T-cell (primary cell): ENCODE measurements at regions not wholly inside any gene's neighbourhood (a gene's known extent, or its start where the extent isn't known, plus 50 kb on each side); places are given as distances from the start of the nearest gene placed in this dataset.

Experiments
- ATAC-seq, 4 experiments: fragments of 200-7000 bp in 3 of 4; fragments of 150-1000 bp in 1 of 4; cut with Tn5 transposase; replicated peaks in 1 of 4; 1 replicate in 3 of 4; 2 replicates in 1 of 4; pipeline ENCODE4 v1.10.0; 2021; ENCODE audit warnings: moderate library complexity in 3 of 4, mild to moderate bottlenecking in 2 of 4, moderate number of reproducible peaks in 1 of 4
- CTCF ChIA-PET, 2 donors: fragments of 300-600 bp; sonication (Branson Sonifier 250); formaldehyde crosslinking; loops; one replicate each; lab custom pipeline; 2022; ENCODE audit warnings: antibody characterized with exemption in 2 of 2; lab: Charles Lee
- POLR2A ChIA-PET, 2 donors: fragments of 300-600 bp; sonication (Branson Sonifier 250); formaldehyde crosslinking; loops; one replicate each; lab custom pipeline; 2022; ENCODE audit warnings: antibody characterized with exemption in 2 of 2; lab: Charles Lee
- DNase-seq, 35 experiments: peaks; one replicate each; pipeline versions ENCODE4 v3.0.0 to v3.0.0-alpha.2; 2013 to 2023
- H3K27ac ChIP-seq: one replicate; pipeline ENCODE4 v1.5.1; 2013; ENCODE audit warnings: low read length
- H3K27me3 ChIP-seq, 2 experiments: replicated peaks in 1 of 2; 1 replicate in 1 of 2; 2 replicates in 1 of 2; pipeline versions ENCODE4 v1.6.1 to v1.7.0; 2013; ENCODE audit warnings: low read length in 1 of 2, mixed read lengths in 1 of 2; ENCODE audit not compliant: control insufficient read depth in 2 of 2, insufficient read depth in 2 of 2; ENCODE audit errors: extremely low read depth in 1 of 2
- H3K36me3 ChIP-seq, 2 donors: 1 replicate in 1 of 2; 2 replicates in 1 of 2; pipeline versions ENCODE4 v1.6.1 to v1.7.0; 2013; ENCODE audit warnings: low read length in 1 of 2; ENCODE audit not compliant: control insufficient read depth in 2 of 2, insufficient read depth in 1 of 2; ENCODE audit errors: extremely low read depth in 1 of 2
- H3K4me1 ChIP-seq, 2 experiments: 1 replicate in 1 of 2; 2 replicates in 1 of 2; pipeline versions ENCODE4 v1.6.1 to v1.7.0; 2013; ENCODE audit warnings: low read length in 2 of 2, mixed read lengths in 1 of 2; ENCODE audit not compliant: insufficient read depth in 2 of 2, control insufficient read depth in 1 of 2; ENCODE audit errors: extremely low read depth in 1 of 2
- H3K4me3 ChIP-seq, 2 donors: 1 replicate in 1 of 2; 2 replicates in 1 of 2; pipeline versions ENCODE4 v1.5.1 to v1.7.0; 2013; ENCODE audit warnings: mild to moderate bottlenecking in 2 of 2, low read length in 1 of 2, moderate library complexity in 1 of 2; ENCODE audit not compliant: control insufficient read depth in 1 of 2; ENCODE audit errors: extremely low read depth in 1 of 2
- H3K9me3 ChIP-seq: 2 replicates; pipeline ENCODE4 v1.7.0; 2013
- H3K27ac Mint-ChIP-seq, 2 donors: one replicate each; pipeline ENCODE4 v1.8.0; 2020 to 2021; ENCODE audit warnings: mild to moderate bottlenecking in 2 of 2, mixed read lengths in 2 of 2
- H3K27me3 Mint-ChIP-seq, 2 donors: one replicate each; pipeline ENCODE4 v1.8.0; 2021 to 2022; ENCODE audit warnings: mixed read lengths in 2 of 2
- H3K36me3 Mint-ChIP-seq: one replicate; pipeline ENCODE4 v1.8.0; 2021; ENCODE audit warnings: mixed read lengths
- H3K4me1 Mint-ChIP-seq, 3 donors: one replicate each; pipeline ENCODE4 v1.8.0; 2020 to 2022; ENCODE audit warnings: mixed read lengths in 3 of 3, mild to moderate bottlenecking in 1 of 3
- H3K4me3 Mint-ChIP-seq, 3 donors: one replicate each; pipeline ENCODE4 v1.8.0; 2020 to 2022; ENCODE audit warnings: mild to moderate bottlenecking in 3 of 3, mixed read lengths in 3 of 3, moderate library complexity in 3 of 3
- H3K9me3 Mint-ChIP-seq, 3 donors: one replicate each; pipeline ENCODE4 v1.8.0; 2020 to 2022; ENCODE audit warnings: mixed read lengths in 3 of 3
- WGBS: methylation state at CpG from one replicate; pipeline ENCODE4 v1.1.5; 2013; ENCODE audit warnings: missing lambda C conversion rate; ENCODE audit not compliant: insufficient coverage; 5-methylcytosine and 5-hydroxymethylcytosine counted together

- ATAC-seq (no peak), DNase-seq (no peak)
- Histone ChIP-seq H3K36me3 (no peaks in the 10 kb centered on the region), H3K4me1 (no peaks in the 10 kb centered on the region), H3K27ac (no peak overlapping the region), H3K27me3 (no peaks in the 10 kb centered on the region), H3K4me3 (no peak overlapping the region), H3K9me3 (no peaks in the 10 kb centered on the region)
- Mint-ChIP-seq H3K4me3 (no peak overlapping the region), H3K36me3 (no peaks in the 10 kb centered on the region), H3K27me3 (no peaks in the 10 kb centered on the region), H3K27ac (no peak overlapping the region), H3K4me1 (no peaks in the 10 kb centered on the region), H3K9me3 (peaks cover 0 to 5% (median 4%) of the 10 kb centered on the region in 3 donors)
- ChIA-PET POLR2A (no interaction called here), CTCF (no interaction called here)
- no CpG with 5 or more reads among the region's 1 CpG for WGBS
These were observed 905.3 kb upstream of the ALCAM start for GRCh38 chr3:104461431-104461830.

GRCh38 chr3:104472221-104472620 lies 894.5 kb upstream of the ALCAM start:
- Mint-ChIP-seq H3K36me3 (no peaks in the 10 kb centered on the region), H3K4me1 (no peaks in the 10 kb centered on the region), H3K27ac (no peak overlapping the region), H3K4me3 (no peak overlapping the region), H3K27me3 (no peaks in the 10 kb centered on the region), H3K9me3 (peaks cover 5 to 18% (median 8%) of the 10 kb centered on the region in 3 donors)
- H3K9me3 ChIP-seq: no peaks in the 10 kb centered on the region
- no peaks in the 10 kb centered on the region for H3K27me3 ChIP-seq
- no peaks in the 10 kb centered on the region for H3K36me3 ChIP-seq
- no peak for DNase-seq
- H3K4me3 ChIP-seq: no peak overlapping the region
- no peaks in the 10 kb centered on the region for H3K4me1 ChIP-seq
- POLR2A ChIA-PET: no interaction called here
- WGBS: 80% methylated on average over 1 of the region's 3 CpGs
- CTCF ChIA-PET: no interaction called here
- ATAC-seq: no peak
- no peak overlapping the region for H3K27ac ChIP-seq

- no peak for ATAC-seq
- CTCF ChIA-PET: no interaction called here
These were observed 892.7 kb upstream of the ALCAM start for GRCh38 chr3:104474011-104474410.

GRCh38 chr3:104503022-104503421 lies 863.7 kb upstream of the ALCAM start:
- no peaks in the 10 kb centered on the region for H3K4me1 ChIP-seq
- ATAC-seq (no peak), DNase-seq (no peak)
- no peaks in the 10 kb centered on the region for H3K36me3 ChIP-seq
- H3K27me3 ChIP-seq: no peaks in the 10 kb centered on the region
- H3K27ac Mint-ChIP-seq: no peak overlapping the region
- H3K9me3 Mint-ChIP-seq: no peaks in the 10 kb centered on the region
- no peak overlapping the region for H3K4me3 ChIP-seq
- no peaks in the 10 kb centered on the region for H3K9me3 ChIP-seq
- no peaks in the 10 kb centered on the region for H3K36me3 Mint-ChIP-seq
- H3K4me3 Mint-ChIP-seq: no peak overlapping the region
- 94% methylated on average over 22 of the region's 24 CpGs for WGBS
- H3K27me3 Mint-ChIP-seq: no peaks in the 10 kb centered on the region
- no peaks in the 10 kb centered on the region for H3K4me1 Mint-ChIP-seq
- ChIA-PET CTCF (no interaction called here), POLR2A (no interaction called here)
- no peak overlapping the region for H3K27ac ChIP-seq

More at GRCh38 chr3:104474011-104474410, 892.7 kb upstream of the ALCAM start:
- no CpG with 5 or more reads among the region's 1 CpG for WGBS
- Histone ChIP-seq H3K27me3 (no peaks in the 10 kb centered on the region), H3K4me1 (no peaks in the 10 kb centered on the region), H3K9me3 (no peaks in the 10 kb centered on the region), H3K4me3 (no peak overlapping the region), H3K36me3 (no peaks in the 10 kb centered on the region), H3K27ac (no peak overlapping the region)
- Mint-ChIP-seq H3K27ac (no peak overlapping the region), H3K36me3 (no peaks in the 10 kb centered on the region), H3K9me3 (peaks cover 0 to 18% (median 8%) of the 10 kb centered on the region in 3 donors), H3K4me1 (no peaks in the 10 kb centered on the region), H3K4me3 (no peak overlapping the region), H3K27me3 (no peaks in the 10 kb centered on the region)
- no peak for DNase-seq
- POLR2A ChIA-PET: interaction anchor here in 1 of 2 donors (0.6 kb wide), 1 partner anchor 1605 kb away, joined by 10 read pairs; no protein-coding TSS in a partner anchor

- Mint-ChIP-seq H3K36me3 (no peaks in the 10 kb centered on the region), H3K4me1 (no peaks in the 10 kb centered on the region), H3K4me3 (no peak overlapping the region), H3K9me3 (no peaks in the 10 kb centered on the region), H3K27me3 (no peaks in the 10 kb centered on the region), H3K27ac (no peak overlapping the region)
- H3K27me3 ChIP-seq: no peaks in the 10 kb centered on the region
- no peaks in the 10 kb centered on the region for H3K9me3 ChIP-seq
- no peaks in the 10 kb centered on the region for H3K4me1 ChIP-seq
- DNase-seq (no peak), ATAC-seq (no peak)
- ChIA-PET CTCF (no interaction called here), POLR2A (no interaction called here)
- H3K27ac ChIP-seq: no peak overlapping the region
- WGBS: no CpG with 5 or more reads among the region's 3 CpGs
- no peaks in the 10 kb centered on the region for H3K36me3 ChIP-seq
- H3K4me3 ChIP-seq: no peak overlapping the region
These were observed 856.4 kb upstream of the ALCAM start for GRCh38 chr3:104510131-104510849.

GRCh38 chr3:104514371-104514770 lies 852.3 kb upstream of the ALCAM start:
- ChIA-PET CTCF (no interaction called here), POLR2A (no interaction called here)
- Histone ChIP-seq H3K27ac (no peak overlapping the region), H3K27me3 (no peaks in the 10 kb centered on the region), H3K4me3 (no peak overlapping the region), H3K9me3 (no peaks in the 10 kb centered on the region), H3K36me3 (no peaks in the 10 kb centered on the region), H3K4me1 (no peaks in the 10 kb centered on the region)
- DNase-seq (no peak), ATAC-seq (no peak)
- Mint-ChIP-seq H3K4me1 (no peaks in the 10 kb centered on the region), H3K4me3 (no peak overlapping the region), H3K36me3 (no peaks in the 10 kb centered on the region), H3K27ac (no peak overlapping the region), H3K9me3 (no peaks in the 10 kb centered on the region), H3K27me3 (no peaks in the 10 kb centered on the region)
- no CpG with 5 or more reads among the region's 1 CpG for WGBS
